ENCODE measurements at regions not wholly inside any gene's neighbourhood (a gene's known extent, or its start where the extent isn't known, plus 50 kb on each side); places are given as distances from the start of the nearest gene placed in this dataset.

DNA sequence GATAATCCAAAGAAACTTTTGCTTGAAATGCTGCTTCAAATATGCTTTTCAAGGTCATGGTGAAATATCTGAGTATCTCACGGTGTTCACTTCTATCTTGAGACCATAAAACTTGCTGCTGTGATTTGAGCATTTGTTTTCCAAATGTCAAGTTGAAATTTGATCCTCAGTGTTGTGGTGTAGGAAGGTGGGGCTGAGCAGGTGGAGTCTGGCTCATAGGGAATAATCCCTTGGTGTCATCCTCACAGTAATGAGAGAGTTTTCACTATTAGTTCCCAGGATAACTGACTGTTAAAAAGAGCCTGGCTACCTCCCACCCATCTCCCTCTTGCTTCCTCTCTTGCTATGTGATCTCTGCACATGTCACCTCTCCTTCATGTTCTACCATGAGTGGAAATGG, 858.0 kb upstream of the SLITRK5 start:
- CTCF ChIA-PET (ENCODE audit: unreplicated experiment): no interaction called here
- H3K36me3 ChIP-seq (ENCODE audit: insufficient read depth, low read length): no peaks in the 10 kb centered on the region
- H3K4me2 ChIP-seq (ENCODE audit: low read length): no peak overlapping the region
- H3K4me3 ChIP-seq (ENCODE audit: low read depth, low read length, poor library complexity, severe bottlenecking): no peak overlapping the region
- no peak overlapping the region for H2AFZ ChIP-seq (ENCODE audit: low read length)
- H3K4me1 ChIP-seq (ENCODE audit: insufficient read depth, low read length, poor library complexity, severe bottlenecking): no peaks in the 10 kb centered on the region
- intact Hi-C loops (cut with micrococcal nuclease; ENCODE audit: unreplicated experiment): no loop called here
- TF ChIP-seq CTCF (conservative IDR thresholded peaks at IDR 0.05; ENCODE audit: low read length): no peak
- no peak for TF ChIP-seq EZH2phosphoT487 (IDR thresholded peaks at IDR 0.05; ENCODE audit: borderline replicate concordance, low read depth, low read length)
- 0 out of 2 replicates have a peak, but pooled peaks cover 4% of the 10 kb centered on the region for H4K20me1 ChIP-seq (ENCODE audit: insufficient read depth, low read length)
- H3K9me3 ChIP-seq (ENCODE audit: low read length): no peaks in the 10 kb centered on the region
- H3K79me2 ChIP-seq (ENCODE audit: insufficient read depth, low read depth, low read length): no peaks in the 10 kb centered on the region
- no peak overlapping the region for H3K27ac ChIP-seq (ENCODE audit: low read depth, low read length, poor library complexity, severe bottlenecking)
- no peaks in the 10 kb centered on the region for H3K9me2 ChIP-seq (ENCODE audit: insufficient read depth, low read length)
- no TSS peak for BruUV-seq (replicated peaks)
- DNase-seq (ENCODE audit: low spot score): no peak
- POLR2A ChIA-PET: no interaction called here

GRCh38 chr13:86825410-86825809, 845.8 kb upstream of the SLITRK5 start:
- no peaks in the 10 kb centered on the region for H3K79me2 ChIP-seq (ENCODE audit: insufficient read depth, low read depth, low read length)
- TF ChIP-seq EZH2phosphoT487 (IDR thresholded peaks at IDR 0.05; ENCODE audit: borderline replicate concordance, low read depth, low read length) (no peak), CTCF (conservative IDR thresholded peaks at IDR 0.05; ENCODE audit: low read length) (no peak)
- CTCF ChIA-PET (ENCODE audit: unreplicated experiment): no interaction called here
- POLR2A ChIA-PET: no interaction called here
- H4K20me1 ChIP-seq (ENCODE audit: insufficient read depth, low read length): no peaks in the 10 kb centered on the region
- BruUV-seq (replicated peaks): no TSS peak
- H3K36me3 ChIP-seq (ENCODE audit: insufficient read depth, low read length): no peaks in the 10 kb centered on the region
- no peak overlapping the region for H2AFZ ChIP-seq (ENCODE audit: low read length)
- no peak overlapping the region for H3K27ac ChIP-seq (ENCODE audit: low read depth, low read length, poor library complexity, severe bottlenecking)
- no peak for DNase-seq (ENCODE audit: low spot score)
- no peaks in the 10 kb centered on the region for H3K9me3 ChIP-seq (ENCODE audit: low read length)
- H3K4me3 ChIP-seq (ENCODE audit: low read depth, low read length, poor library complexity, severe bottlenecking): no peak overlapping the region
- H3K4me2 ChIP-seq (ENCODE audit: low read length): no peak overlapping the region
- H3K4me1 ChIP-seq (ENCODE audit: insufficient read depth, low read length, poor library complexity, severe bottlenecking): no peaks in the 10 kb centered on the region
- intact Hi-C loops (cut with micrococcal nuclease; ENCODE audit: unreplicated experiment): no loop called here
- no peaks in the 10 kb centered on the region for H3K9me2 ChIP-seq (ENCODE audit: insufficient read depth, low read length)

- TF ChIP-seq EZH2phosphoT487 (IDR thresholded peaks at IDR 0.05; ENCODE audit: borderline replicate concordance, low read depth, low read length) (no peak), CTCF (conservative IDR thresholded peaks at IDR 0.05; ENCODE audit: low read length) (no peak)
- ChIA-PET POLR2A (no interaction called here), CTCF (ENCODE audit: unreplicated experiment) (no interaction called here)
- H3K27ac ChIP-seq (ENCODE audit: low read depth, low read length, poor library complexity, severe bottlenecking): no peak overlapping the region
- H3K36me3 ChIP-seq (ENCODE audit: insufficient read depth, low read length): no peaks in the 10 kb centered on the region
- intact Hi-C loops (cut with micrococcal nuclease; ENCODE audit: unreplicated experiment): no loop called here
- H3K79me2 ChIP-seq (ENCODE audit: insufficient read depth, low read depth, low read length): no peaks in the 10 kb centered on the region
- H3K4me1 ChIP-seq (ENCODE audit: insufficient read depth, low read length, poor library complexity, severe bottlenecking): no peaks in the 10 kb centered on the region
- no peaks in the 10 kb centered on the region for H3K9me2 ChIP-seq (ENCODE audit: insufficient read depth, low read length)
- DNase-seq (ENCODE audit: low spot score): no peak
- BruUV-seq (replicated peaks): no TSS peak
- no peaks in the 10 kb centered on the region for H4K20me1 ChIP-seq (ENCODE audit: insufficient read depth, low read length)
- H2AFZ ChIP-seq (ENCODE audit: low read length): no peak overlapping the region
- no peak overlapping the region for H3K4me2 ChIP-seq (ENCODE audit: low read length)
- H3K9me3 ChIP-seq (ENCODE audit: low read length): no peaks in the 10 kb centered on the region
- no peak overlapping the region for H3K4me3 ChIP-seq (ENCODE audit: low read depth, low read length, poor library complexity, severe bottlenecking)
These were observed 844.9 kb upstream of the SLITRK5 start for GRCh38 chr13:86826232-86826631.
